ENCODE measurements at regions not wholly inside any gene's neighbourhood (a gene's known extent, or its start where the extent isn't known, plus 50 kb on each side); places are given as distances from the start of the nearest gene placed in this dataset.

- TF ChIP-seq, protein P1, sequence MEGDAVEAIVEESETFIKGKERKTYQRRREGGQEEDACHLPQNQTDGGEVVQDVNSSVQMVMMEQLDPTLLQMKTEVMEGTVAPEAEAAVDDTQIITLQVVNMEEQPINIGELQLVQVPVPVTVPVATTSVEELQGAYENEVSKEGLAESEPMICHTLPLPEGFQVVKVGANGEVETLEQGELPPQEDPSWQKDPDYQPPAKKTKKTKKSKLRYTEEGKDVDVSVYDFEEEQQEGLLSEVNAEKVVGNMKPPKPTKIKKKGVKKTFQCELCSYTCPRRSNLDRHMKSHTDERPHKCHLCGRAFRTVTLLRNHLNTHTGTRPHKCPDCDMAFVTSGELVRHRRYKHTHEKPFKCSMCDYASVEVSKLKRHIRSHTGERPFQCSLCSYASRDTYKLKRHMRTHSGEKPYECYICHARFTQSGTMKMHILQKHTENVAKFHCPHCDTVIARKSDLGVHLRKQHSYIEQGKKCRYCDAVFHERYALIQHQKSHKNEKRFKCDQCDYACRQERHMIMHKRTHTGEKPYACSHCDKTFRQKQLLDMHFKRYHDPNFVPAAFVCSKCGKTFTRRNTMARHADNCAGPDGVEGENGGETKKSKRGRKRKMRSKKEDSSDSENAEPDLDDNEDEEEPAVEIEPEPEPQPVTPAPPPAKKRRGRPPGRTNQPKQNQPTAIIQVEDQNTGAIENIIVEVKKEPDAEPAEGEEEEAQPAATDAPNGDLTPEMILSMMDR (IDR thresholded peaks at IDR 0.05; ENCODE audit: control insufficient read depth, insufficient read depth, low read depth, low read length, missing control alignments), result no peak
- no peak for DNase-seq (ENCODE audit: low read depth)
- H3K4me3 ChIP-seq (ENCODE audit: control insufficient read depth, low read depth, low read length), result no peak overlapping the region
Measured at GRCh38 chr11:127675581-127675980, 675.0 kb upstream of the KIRREL3 start.

GRCh38 chr11:127674754-127675153, 674.2 kb upstream of the KIRREL3 start:
- DNase-seq (ENCODE audit: low read depth), result no peak
- TF ChIP-seq, protein P1 (IDR thresholded peaks at IDR 0.05; ENCODE audit: control insufficient read depth, insufficient read depth, low read depth, low read length, missing control alignments), result no peak
- H3K4me3 ChIP-seq (ENCODE audit: control insufficient read depth, low read depth, low read length), result no peak overlapping the region

DNA sequence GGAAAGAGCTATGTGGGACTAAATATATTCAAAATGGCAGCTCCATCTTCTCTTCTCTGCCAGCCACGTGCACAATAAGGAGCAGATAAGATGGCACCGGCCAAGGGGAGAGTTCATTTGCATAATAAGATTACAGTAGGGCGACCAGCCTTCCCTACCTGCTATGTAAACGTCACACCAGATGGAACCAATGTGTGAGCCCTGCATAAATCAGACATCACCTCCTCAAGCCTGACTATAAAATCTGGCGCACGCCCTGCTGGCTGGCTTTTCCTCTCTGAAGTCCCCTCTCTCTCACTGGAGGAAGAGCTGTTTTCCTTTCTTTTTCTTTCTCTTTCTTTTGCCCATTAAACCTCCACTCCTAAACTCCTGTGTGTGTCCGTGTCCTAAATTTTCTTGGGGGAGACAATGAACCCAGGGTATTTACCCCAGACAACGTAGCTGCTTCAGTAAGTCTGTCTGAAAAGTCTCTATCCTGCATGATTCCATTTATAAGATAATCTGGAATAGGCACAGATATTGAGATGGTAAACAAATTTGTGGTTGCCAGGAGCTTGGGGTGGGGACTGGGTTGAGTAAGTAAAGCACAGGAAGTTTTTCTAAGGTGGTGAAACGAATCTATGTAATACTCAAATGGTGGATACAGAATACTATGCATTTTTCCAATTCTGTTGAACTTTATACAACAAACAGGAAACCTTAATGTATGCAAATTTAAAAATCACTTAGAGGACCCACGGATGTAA, 670.0 kb upstream of the KIRREL3 start:
- TF ChIP-seq, protein P1 (IDR thresholded peaks at IDR 0.05; ENCODE audit: control insufficient read depth, insufficient read depth, low read depth, low read length, missing control alignments), result no peak
- H3K4me3 ChIP-seq (ENCODE audit: control insufficient read depth, low read depth, low read length), result no peak overlapping the region
- no peak for DNase-seq (ENCODE audit: low read depth)

DNA sequence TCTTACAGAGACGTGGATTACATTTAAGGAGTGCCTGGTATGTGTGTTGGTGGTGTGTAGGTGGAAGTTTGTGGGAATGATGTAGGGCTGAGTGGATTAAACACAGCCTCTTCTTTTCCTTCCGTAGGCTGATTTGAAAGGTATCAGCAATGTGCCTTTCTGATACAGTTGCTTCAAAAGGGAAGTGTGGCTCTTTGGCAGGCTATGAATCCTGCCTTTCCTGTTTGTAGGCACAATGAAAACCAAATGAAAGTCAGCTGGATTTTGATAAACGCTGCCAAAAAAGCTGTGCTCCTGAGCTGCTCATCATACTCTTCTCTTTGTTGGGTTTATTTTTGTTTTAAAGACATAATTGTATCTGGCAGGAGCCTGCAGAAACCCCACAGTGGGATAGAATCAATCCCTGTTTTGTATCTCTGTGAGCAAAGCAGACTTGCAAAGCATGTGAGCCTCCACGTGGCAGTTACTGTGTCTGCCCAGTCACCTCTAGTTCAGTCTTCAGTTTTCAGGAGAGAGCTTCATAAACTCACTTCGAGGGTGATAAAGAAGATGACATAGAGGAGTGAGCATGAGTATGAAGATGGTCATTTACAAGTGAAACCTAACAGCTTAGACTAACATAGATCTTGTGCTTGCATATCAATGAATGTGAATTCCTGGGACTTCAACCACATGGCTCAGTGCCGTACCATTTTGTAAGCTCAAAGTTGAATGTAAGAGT, 655.7 kb upstream of the KIRREL3 start:
- TF ChIP-seq, protein P1 (IDR thresholded peaks at IDR 0.05; ENCODE audit: control insufficient read depth, insufficient read depth, low read depth, low read length, missing control alignments), result no peak
- H3K4me3 ChIP-seq (ENCODE audit: control insufficient read depth, low read depth, low read length), result no peak overlapping the region
- no peak for DNase-seq (ENCODE audit: low read depth)

GRCh38 chr11:127653076-127653475, 652.5 kb upstream of the KIRREL3 start:
- TF ChIP-seq, protein P1 (IDR thresholded peaks at IDR 0.05; ENCODE audit: control insufficient read depth, insufficient read depth, low read depth, low read length, missing control alignments), result no peak
- DNase-seq (ENCODE audit: low read depth), result no peak
- no peak overlapping the region for H3K4me3 ChIP-seq (ENCODE audit: control insufficient read depth, low read depth, low read length)

GRCh38 chr11:127651888-127652221, 651.3 kb upstream of the KIRREL3 start:
- no peak overlapping the region for H3K4me3 ChIP-seq (ENCODE audit: control insufficient read depth, low read depth, low read length)
- DNase-seq (ENCODE audit: low read depth), result no peak
- TF ChIP-seq, protein P1 (IDR thresholded peaks at IDR 0.05; ENCODE audit: control insufficient read depth, insufficient read depth, low read depth, low read length, missing control alignments), result no peak

Data from AG09309 (cell line).